Esophagus muscularis mucosa (tissue), 4 donors: ENCODE measurements at regions not wholly inside any gene's neighbourhood (a gene's known extent, or its start where the extent isn't known, plus 50 kb on each side); places are given as distances from the start of the nearest gene placed in this dataset.

ENCODE experiments used
- EP300 ChIP-seq: sonication (generic); formaldehyde crosslinking; IDR thresholded peaks from one replicate; pipeline ENCODE4 v1.6.1; 2017; ENCODE audit warnings: antibody characterized with exemption
- POLR2A ChIP-seq: fragments of 450-650 bp; IDR thresholded peaks from one replicate; pipeline ENCODE4 v1.6.1; 2017; ENCODE audit warnings: antibody characterized with exemption, moderate library complexity, mild to moderate bottlenecking, low read depth
- POLR2AphosphoS5 ChIP-seq, 2 donors: sonication (generic); formaldehyde crosslinking; IDR thresholded peaks; one replicate each; pipeline ENCODE4 v1.6.1; 2017; ENCODE audit warnings: antibody characterized with exemption in 2 of 2
- TF ChIP-seq, protein P1 (sequence below), 3 experiments: fragments of 200-600 bp in 2 of 3; fragments of 450-650 bp in 1 of 3; sonication (generic) in 2 of 3; IDR thresholded peaks; one replicate each; pipeline ENCODE4 v1.5.1; 2017 to 2019; ENCODE audit warnings: antibody characterized with exemption in 3 of 3, mild to moderate bottlenecking in 2 of 3, moderate library complexity in 1 of 3

DNA sequence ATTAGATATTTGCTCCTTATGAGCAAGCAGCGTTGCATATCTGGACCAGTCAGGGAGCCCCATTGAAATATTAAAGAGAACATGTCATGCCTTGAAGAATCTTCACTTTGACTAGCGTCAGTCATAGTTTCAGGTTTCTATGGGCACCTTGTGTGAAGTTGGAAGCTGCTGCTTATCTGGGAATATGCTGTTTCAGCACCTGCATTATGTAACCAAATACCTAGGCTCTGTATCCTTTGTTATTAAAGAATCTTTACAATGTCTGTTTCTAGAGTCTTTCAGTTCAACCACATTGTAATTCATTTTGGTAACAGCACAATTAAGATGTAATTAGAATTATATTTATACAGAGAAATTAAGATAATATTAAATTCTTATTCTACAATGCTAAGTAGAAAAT, 818.8 kb upstream of the TYRP1 start:
- TF ChIP-seq POLR2A: no peak
- TF ChIP-seq, protein P1, sequence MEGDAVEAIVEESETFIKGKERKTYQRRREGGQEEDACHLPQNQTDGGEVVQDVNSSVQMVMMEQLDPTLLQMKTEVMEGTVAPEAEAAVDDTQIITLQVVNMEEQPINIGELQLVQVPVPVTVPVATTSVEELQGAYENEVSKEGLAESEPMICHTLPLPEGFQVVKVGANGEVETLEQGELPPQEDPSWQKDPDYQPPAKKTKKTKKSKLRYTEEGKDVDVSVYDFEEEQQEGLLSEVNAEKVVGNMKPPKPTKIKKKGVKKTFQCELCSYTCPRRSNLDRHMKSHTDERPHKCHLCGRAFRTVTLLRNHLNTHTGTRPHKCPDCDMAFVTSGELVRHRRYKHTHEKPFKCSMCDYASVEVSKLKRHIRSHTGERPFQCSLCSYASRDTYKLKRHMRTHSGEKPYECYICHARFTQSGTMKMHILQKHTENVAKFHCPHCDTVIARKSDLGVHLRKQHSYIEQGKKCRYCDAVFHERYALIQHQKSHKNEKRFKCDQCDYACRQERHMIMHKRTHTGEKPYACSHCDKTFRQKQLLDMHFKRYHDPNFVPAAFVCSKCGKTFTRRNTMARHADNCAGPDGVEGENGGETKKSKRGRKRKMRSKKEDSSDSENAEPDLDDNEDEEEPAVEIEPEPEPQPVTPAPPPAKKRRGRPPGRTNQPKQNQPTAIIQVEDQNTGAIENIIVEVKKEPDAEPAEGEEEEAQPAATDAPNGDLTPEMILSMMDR (IDR thresholded peaks at IDR 0.05): no peak
- TF ChIP-seq POLR2AphosphoS5 (IDR thresholded peaks at IDR 0.05): no peak
- TF ChIP-seq EP300: no peak
